ENCODE measurements at regions not wholly inside any gene's neighbourhood (a gene's known extent, or its start where the extent isn't known, plus 50 kb on each side); places are given as distances from the start of the nearest gene placed in this dataset.

DNA sequence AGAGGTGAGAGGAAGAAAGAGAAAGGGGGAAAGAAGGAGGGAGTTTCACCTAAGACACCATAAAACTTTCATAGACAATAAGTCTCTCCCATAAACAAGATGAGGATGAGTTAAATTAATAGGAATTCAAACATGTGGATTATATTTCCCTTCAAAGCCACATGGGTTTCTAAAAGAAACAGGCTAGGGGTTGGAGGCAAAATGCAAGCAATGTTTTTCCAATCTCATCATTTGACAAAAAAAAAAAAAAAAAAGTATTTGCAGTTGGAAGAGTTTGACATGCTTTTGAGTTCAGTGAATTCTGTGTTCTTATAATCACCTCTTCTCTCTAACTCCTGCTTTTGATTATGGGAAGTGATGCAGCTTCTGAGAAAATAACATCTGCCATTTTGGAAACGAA is 186.1 kb upstream of the ADRA1D start:
- TF ChIP-seq TBP (IDR thresholded peaks at IDR 0.05; ENCODE audit: low read depth, low read length) (no peak), POLR2A (IDR thresholded peaks at IDR 0.05; ENCODE audit: control extremely low read depth in 1 of 2, low read depth in 2 of 2, low read length in 2 of 2) (no peak), ZNF274 (IDR thresholded peaks at IDR 0.05; ENCODE audit: borderline replicate concordance, extremely low read depth, low read length) (no peak), RFX5 (IDR thresholded peaks at IDR 0.05; ENCODE audit: borderline replicate concordance, low read depth, low read length) (no peak), CREB1 (IDR thresholded peaks at IDR 0.05) (no peak)
- TF ChIP-seq, protein P1, sequence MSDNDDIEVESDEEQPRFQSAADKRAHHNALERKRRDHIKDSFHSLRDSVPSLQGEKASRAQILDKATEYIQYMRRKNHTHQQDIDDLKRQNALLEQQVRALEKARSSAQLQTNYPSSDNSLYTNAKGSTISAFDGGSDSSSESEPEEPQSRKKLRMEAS (IDR thresholded peaks at IDR 0.05) = no peak
- TF ChIP-seq, protein P2, sequence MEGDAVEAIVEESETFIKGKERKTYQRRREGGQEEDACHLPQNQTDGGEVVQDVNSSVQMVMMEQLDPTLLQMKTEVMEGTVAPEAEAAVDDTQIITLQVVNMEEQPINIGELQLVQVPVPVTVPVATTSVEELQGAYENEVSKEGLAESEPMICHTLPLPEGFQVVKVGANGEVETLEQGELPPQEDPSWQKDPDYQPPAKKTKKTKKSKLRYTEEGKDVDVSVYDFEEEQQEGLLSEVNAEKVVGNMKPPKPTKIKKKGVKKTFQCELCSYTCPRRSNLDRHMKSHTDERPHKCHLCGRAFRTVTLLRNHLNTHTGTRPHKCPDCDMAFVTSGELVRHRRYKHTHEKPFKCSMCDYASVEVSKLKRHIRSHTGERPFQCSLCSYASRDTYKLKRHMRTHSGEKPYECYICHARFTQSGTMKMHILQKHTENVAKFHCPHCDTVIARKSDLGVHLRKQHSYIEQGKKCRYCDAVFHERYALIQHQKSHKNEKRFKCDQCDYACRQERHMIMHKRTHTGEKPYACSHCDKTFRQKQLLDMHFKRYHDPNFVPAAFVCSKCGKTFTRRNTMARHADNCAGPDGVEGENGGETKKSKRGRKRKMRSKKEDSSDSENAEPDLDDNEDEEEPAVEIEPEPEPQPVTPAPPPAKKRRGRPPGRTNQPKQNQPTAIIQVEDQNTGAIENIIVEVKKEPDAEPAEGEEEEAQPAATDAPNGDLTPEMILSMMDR (IDR thresholded peaks at IDR 0.05; ENCODE audit: control extremely low read depth in 1 of 3, insufficient read depth in 1 of 3, low read depth in 1 of 3, low read length in 3 of 3) = no peak

Data from H1 (cell line).